Body of pancreas (tissue), 4 donors: ENCODE measurements at regions not wholly inside any gene's neighbourhood (a gene's known extent, or its start where the extent isn't known, plus 50 kb on each side); places are given as distances from the start of the nearest gene placed in this dataset.

ENCODE experiments used
- ATAC-seq: fragments of 150-250 bp; one replicate; pipeline ENCODE4 v1.9.1; 2016
- DNase-seq, 4 donors: peaks; one replicate each; pipeline ENCODE4 v3.0.0-alpha.2; 2019
- H3K27ac ChIP-seq, 4 donors: fragments of 200-600 bp; sonication (generic); 1 replicate in 3 of 4; 2 replicates in 1 of 4; pipeline versions ENCODE4 v1.5.1 to v1.6.1; 2016 to 2019; ENCODE audit warnings: mild to moderate bottlenecking in 1 of 4, mixed read lengths in 1 of 4, moderate library complexity in 1 of 4
- H3K27me3 ChIP-seq, 2 donors: fragments of 200-600 bp; sonication (generic); one replicate each; pipeline ENCODE4 v1.6.0; 2016; ENCODE audit warnings: mild to moderate bottlenecking in 1 of 2
- H3K36me3 ChIP-seq, 2 donors: fragments of 200-600 bp; sonication (generic); replicated peaks in 1 of 2; 2 replicates each; pipeline ENCODE4 v1.5.1; 2016; ENCODE audit warnings: low read depth in 2 of 2; ENCODE audit not compliant: insufficient read depth in 1 of 2
- H3K4me1 ChIP-seq: fragments of 200-600 bp; sonication (generic); one replicate; pipeline ENCODE4 v1.6.0; 2016
- H3K4me3 ChIP-seq, 2 donors: fragments of 200-600 bp; sonication (generic); 1 replicate in 1 of 2; 2 replicates in 1 of 2; pipeline ENCODE4 v1.5.1; 2016 to 2019
- H3K9me3 ChIP-seq, 3 donors: fragments of 200-600 bp; sonication (generic); 1 replicate in 2 of 3; 2 replicates in 1 of 3; pipeline ENCODE4 v1.5.1; 2016
- POLR2A ChIP-seq, 3 donors: fragments of 450-650 bp; IDR thresholded peaks; one replicate each; pipeline ENCODE4 v1.6.1; 2016; ENCODE audit warnings: antibody characterized with exemption in 3 of 3, mild to moderate bottlenecking in 2 of 3
- WGBS, 2 donors: methylation state at CpG; one replicate each; pipeline ENCODE4 v1.1.5; 2017; 5-methylcytosine and 5-hydroxymethylcytosine counted together
- intact Hi-C: fragments of 100-400 bp; cut with DNase I; formaldehyde crosslinking; loops from one replicate; pipeline ENCODE4 v1.15.1; 2023
- TF ChIP-seq, protein P1 (sequence below), 7 experiments: fragments of 450-650 bp in 4 of 7; fragments of 200-600 bp in 3 of 7; sonication (generic) in 3 of 7; IDR thresholded peaks; one replicate each; pipeline ENCODE4 v1.5.1; 2016 to 2019; ENCODE audit warnings: antibody characterized with exemption in 7 of 7

DNA sequence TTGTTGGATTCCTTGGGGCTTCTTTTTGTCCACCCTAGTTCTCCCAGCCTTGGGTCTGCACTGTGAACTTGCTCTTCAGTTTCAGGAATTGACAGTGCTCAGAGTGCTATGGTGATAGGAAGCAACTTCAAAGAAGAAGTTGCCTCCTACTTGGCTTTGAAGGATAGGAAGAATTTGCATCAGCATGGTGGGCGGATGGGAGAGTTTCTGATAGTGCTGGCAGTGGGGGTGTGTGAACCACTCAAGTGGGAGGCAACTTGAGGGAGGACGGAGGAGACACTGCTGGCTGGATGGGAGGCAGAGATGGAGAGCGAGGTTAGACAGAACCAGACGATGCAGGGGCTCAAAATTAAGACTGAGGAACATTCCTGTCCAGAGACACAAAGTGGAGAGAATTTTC, 164.4 kb upstream of the SKOR2 start:
- no peak for DNase-seq
- Histone ChIP-seq H3K4me1 (no peaks in the 10 kb centered on the region), H3K4me3 (no peak overlapping the region), H3K27me3 (no peaks in the 10 kb centered on the region), H3K9me3 (no peaks in the 10 kb centered on the region), H3K27ac (no peak overlapping the region), H3K36me3 (no peaks in the 10 kb centered on the region)
- WGBS, 2 donors: 63 to 68% methylated on average over 4 of the region's 4 CpGs
- no peak for ATAC-seq
- intact Hi-C loops: no loop called here
- TF ChIP-seq, protein P1, sequence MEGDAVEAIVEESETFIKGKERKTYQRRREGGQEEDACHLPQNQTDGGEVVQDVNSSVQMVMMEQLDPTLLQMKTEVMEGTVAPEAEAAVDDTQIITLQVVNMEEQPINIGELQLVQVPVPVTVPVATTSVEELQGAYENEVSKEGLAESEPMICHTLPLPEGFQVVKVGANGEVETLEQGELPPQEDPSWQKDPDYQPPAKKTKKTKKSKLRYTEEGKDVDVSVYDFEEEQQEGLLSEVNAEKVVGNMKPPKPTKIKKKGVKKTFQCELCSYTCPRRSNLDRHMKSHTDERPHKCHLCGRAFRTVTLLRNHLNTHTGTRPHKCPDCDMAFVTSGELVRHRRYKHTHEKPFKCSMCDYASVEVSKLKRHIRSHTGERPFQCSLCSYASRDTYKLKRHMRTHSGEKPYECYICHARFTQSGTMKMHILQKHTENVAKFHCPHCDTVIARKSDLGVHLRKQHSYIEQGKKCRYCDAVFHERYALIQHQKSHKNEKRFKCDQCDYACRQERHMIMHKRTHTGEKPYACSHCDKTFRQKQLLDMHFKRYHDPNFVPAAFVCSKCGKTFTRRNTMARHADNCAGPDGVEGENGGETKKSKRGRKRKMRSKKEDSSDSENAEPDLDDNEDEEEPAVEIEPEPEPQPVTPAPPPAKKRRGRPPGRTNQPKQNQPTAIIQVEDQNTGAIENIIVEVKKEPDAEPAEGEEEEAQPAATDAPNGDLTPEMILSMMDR (IDR thresholded peaks at IDR 0.05): no peak
- no peak for TF ChIP-seq POLR2A (IDR thresholded peaks at IDR 0.05)

DNA sequence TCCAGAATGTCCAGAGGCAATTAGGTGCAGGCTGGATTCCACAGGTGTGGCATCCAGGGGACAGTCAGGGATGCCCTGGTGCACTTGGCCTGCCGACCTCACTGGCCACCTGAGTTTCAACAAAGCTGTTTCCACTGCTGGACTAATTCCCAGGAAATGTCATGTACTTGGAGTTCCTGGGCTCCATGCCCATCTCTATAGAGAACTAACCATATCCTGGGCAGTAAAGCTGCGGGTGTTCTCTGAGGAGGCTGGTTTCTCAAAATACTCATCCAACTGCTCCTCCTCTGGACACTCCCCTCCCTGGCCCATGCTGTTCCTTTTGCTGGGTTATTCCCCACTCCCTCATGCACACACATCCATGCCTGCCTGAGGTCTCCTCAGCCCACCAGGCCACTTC, 161.9 kb upstream of the SKOR2 start:
- 4 to 15% methylated on average over 2 of the region's 2 CpGs for WGBS, 2 donors
- DNase-seq (peak; percentile 53 to 77 (median 70)), ATAC-seq (peak; percentile 79)
- Histone ChIP-seq H3K4me3 (no peak overlapping the region), H3K27me3 (no peaks in the 10 kb centered on the region), H3K36me3 (no peaks in the 10 kb centered on the region), H3K4me1 (no peaks in the 10 kb centered on the region), H3K27ac (no peak overlapping the region), H3K9me3 (no peaks in the 10 kb centered on the region)
- TF ChIP-seq, protein P1 (IDR thresholded peaks at IDR 0.05): no peak
- no peak for TF ChIP-seq POLR2A (IDR thresholded peaks at IDR 0.05)
- intact Hi-C loops: no loop called here

DNA sequence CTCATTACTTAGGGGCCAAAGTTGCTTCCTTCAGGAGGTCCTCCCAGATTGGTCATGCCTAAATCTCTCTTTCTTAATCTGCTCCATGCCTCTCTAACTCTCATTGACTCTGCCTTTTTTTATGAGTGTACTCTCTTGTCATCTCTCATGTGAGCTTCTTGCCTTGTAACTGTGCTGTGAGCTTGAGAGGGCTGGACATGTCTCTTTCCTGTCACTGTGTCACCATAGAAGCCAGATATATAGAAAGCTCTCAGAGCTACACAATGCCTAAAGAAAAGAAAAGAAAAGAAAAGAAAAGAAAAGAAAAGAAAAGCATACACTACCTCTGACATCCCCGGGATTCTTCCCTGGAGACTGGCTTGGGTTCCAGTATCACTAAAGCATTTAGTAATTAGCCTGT, 161.5 kb upstream of the SKOR2 start:
- intact Hi-C loops: no loop called here
- DNase-seq (no peak), ATAC-seq (no peak)
- no peaks in the 10 kb centered on the region for H3K36me3 ChIP-seq
- H3K4me3 ChIP-seq: no peak overlapping the region
- H3K27ac ChIP-seq: no peak overlapping the region
- H3K4me1 ChIP-seq: no peaks in the 10 kb centered on the region
- 36 to 38% methylated on average over 1 of the region's 1 CpG for WGBS, 2 donors
- H3K27me3 ChIP-seq: no peaks in the 10 kb centered on the region
- no peak for TF ChIP-seq POLR2A (IDR thresholded peaks at IDR 0.05)
- TF ChIP-seq, protein P1 (IDR thresholded peaks at IDR 0.05): no peak
- H3K9me3 ChIP-seq: no peaks in the 10 kb centered on the region

DNA sequence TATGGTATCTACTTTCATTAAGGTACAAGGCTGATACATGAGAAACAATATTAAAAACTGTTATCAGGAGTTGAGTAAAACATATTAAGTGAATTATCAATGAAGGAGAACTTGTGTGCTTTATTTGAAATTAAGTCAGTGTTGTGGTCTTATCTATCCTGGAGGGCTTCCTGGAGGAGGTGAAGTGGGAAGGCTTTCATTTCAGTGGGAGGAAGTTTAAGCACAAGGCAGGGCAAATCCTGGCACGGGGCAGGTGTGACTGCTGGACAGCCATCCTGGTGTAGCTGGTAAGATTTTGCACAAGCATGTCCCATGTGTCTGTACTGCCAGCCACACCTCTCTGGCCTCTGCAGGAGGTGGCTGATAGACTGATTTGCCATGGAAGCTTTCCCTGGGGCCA, 159.7 kb upstream of the SKOR2 start:
- H3K36me3 ChIP-seq: no peaks in the 10 kb centered on the region
- intact Hi-C loops: no loop called here
- H3K4me1 ChIP-seq: no peaks in the 10 kb centered on the region
- H3K27ac ChIP-seq: no peak overlapping the region
- no peak overlapping the region for H3K4me3 ChIP-seq
- DNase-seq: no peak
- no peak for ATAC-seq
- TF ChIP-seq POLR2A (IDR thresholded peaks at IDR 0.05): no peak
- TF ChIP-seq, protein P1 (IDR thresholded peaks at IDR 0.05): no peak
- WGBS, 2 donors: 50 to 58% methylated on average over 1 of the region's 1 CpG
- no peaks in the 10 kb centered on the region for H3K9me3 ChIP-seq
- H3K27me3 ChIP-seq: no peaks in the 10 kb centered on the region

DNA sequence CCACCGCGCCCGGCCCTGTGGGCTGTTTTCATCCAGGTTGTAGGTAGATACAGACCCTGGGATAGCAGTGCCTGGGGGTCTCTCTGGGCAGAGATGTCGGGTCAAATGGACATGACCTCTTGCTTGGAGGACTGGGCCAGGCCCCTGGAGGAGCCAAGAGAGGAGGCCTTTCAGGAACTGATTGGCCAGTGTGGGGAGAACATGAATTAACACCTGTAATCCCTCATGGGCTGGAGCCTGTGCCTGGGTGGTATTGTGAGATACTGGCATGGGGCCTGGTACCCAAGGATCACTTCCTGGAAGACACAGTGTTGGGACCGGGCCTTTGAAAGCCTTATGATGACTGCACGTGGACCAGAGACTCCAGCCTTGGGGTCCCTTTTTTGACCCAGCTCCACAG, 158.7 kb upstream of the SKOR2 start:
- Histone ChIP-seq H3K27me3 (no peaks in the 10 kb centered on the region), H3K4me1 (no peaks in the 10 kb centered on the region), H3K27ac (no peak overlapping the region), H3K4me3 (no peak overlapping the region), H3K9me3 (no peaks in the 10 kb centered on the region), H3K36me3 (no peaks in the 10 kb centered on the region)
- intact Hi-C loops: no loop called here
- DNase-seq (no peak), ATAC-seq (no peak)
- WGBS, 2 donors: 85 to 86% methylated on average over 4 to 6 of the region's 6 CpGs
- TF ChIP-seq, protein P1 (IDR thresholded peaks at IDR 0.05): no peak
- no peak for TF ChIP-seq POLR2A (IDR thresholded peaks at IDR 0.05)
